Activated naive CD4-positive, alpha-beta T cell treated with anti-CD3 and anti-CD28 coated beads for 36 hours (primary cell): ENCODE measurements at regions not wholly inside any gene's neighbourhood (a gene's known extent, or its start where the extent isn't known, plus 50 kb on each side); places are given as distances from the start of the nearest gene placed in this dataset.

ENCODE experiments used
- CTCF ChIA-PET: fragments of 350-600 bp; sonication (Branson Sonifier 250); formaldehyde crosslinking; loops from one replicate; lab custom pipeline; 2021; ENCODE audit warnings: antibody characterized with exemption; lab: Charles Lee
- DNase-seq: peaks from one replicate; pipeline ENCODE4 v3.0.0-alpha.2; 2020
- H3K27ac Mint-ChIP-seq: one replicate; pipeline ENCODE4 v1.8.0; 2021; ENCODE audit warnings: mild to moderate bottlenecking, mixed read lengths
- H3K27me3 Mint-ChIP-seq: one replicate; pipeline ENCODE4 v1.8.0; 2021; ENCODE audit warnings: low read depth, mixed read lengths
- H3K36me3 Mint-ChIP-seq: one replicate; pipeline ENCODE4 v1.8.0; 2021; ENCODE audit warnings: low read depth, mixed read lengths
- H3K4me1 Mint-ChIP-seq: one replicate; pipeline ENCODE4 v1.8.0; 2021; ENCODE audit warnings: low read depth, mixed read lengths
- H3K4me3 Mint-ChIP-seq: one replicate; pipeline ENCODE4 v1.8.0; 2021; ENCODE audit warnings: mild to moderate bottlenecking, moderate library complexity, mixed read lengths
- H3K9me3 Mint-ChIP-seq: one replicate; pipeline ENCODE4 v1.8.0; 2021; ENCODE audit warnings: mixed read lengths
- intact Hi-C: fragments of 100-400 bp; cut with micrococcal nuclease; formaldehyde crosslinking; loops from one replicate; pipeline ENCODE4 v1.15.1; 2023

GRCh38 chr4:178105242-178105641 is 663.0 kb upstream of the AGA start:
- Mint-ChIP-seq H3K27ac (no peak overlapping the region), H3K36me3 (no peaks in the 10 kb centered on the region), H3K4me3 (no peak overlapping the region), H3K4me1 (no peaks in the 10 kb centered on the region), H3K9me3 (no peaks in the 10 kb centered on the region), H3K27me3 (no peaks in the 10 kb centered on the region)
- intact Hi-C loops: no loop called here
- CTCF ChIA-PET: no interaction called here
- no peak for DNase-seq

GRCh38 chr4:178136736-178137345 is 694.6 kb upstream of the AGA start:
- Mint-ChIP-seq H3K27me3 (no peaks in the 10 kb centered on the region), H3K9me3 (peaks cover under 1% of the 10 kb centered on the region), H3K27ac (no peak overlapping the region), H3K36me3 (no peaks in the 10 kb centered on the region), H3K4me1 (no peaks in the 10 kb centered on the region), H3K4me3 (no peak overlapping the region)
- CTCF ChIA-PET: no interaction called here
- DNase-seq: no peak
- intact Hi-C loops: no loop called here

- Mint-ChIP-seq H3K36me3 (no peaks in the 10 kb centered on the region), H3K4me1 (no peaks in the 10 kb centered on the region), H3K27ac (no peak overlapping the region), H3K27me3 (no peaks in the 10 kb centered on the region), H3K4me3 (no peak overlapping the region), H3K9me3 (peaks cover 3% of the 10 kb centered on the region)
- CTCF ChIA-PET: no interaction called here
- intact Hi-C loops: no loop called here
- DNase-seq: no peak
Observed at GRCh38 chr4:178137732-178138471, 695.7 kb upstream of the AGA start.

GRCh38 chr4:178138491-178138890 is 696.3 kb upstream of the AGA start:
- DNase-seq: no peak
- Mint-ChIP-seq H3K27ac (no peak overlapping the region), H3K4me3 (no peak overlapping the region), H3K4me1 (no peaks in the 10 kb centered on the region), H3K9me3 (peaks cover 4% of the 10 kb centered on the region), H3K36me3 (no peaks in the 10 kb centered on the region), H3K27me3 (no peaks in the 10 kb centered on the region)
- intact Hi-C loops: no loop called here
- CTCF ChIA-PET: no interaction called here

GRCh38 chr4:178140326-178140915 is 698.2 kb upstream of the AGA start:
- intact Hi-C loops: no loop called here
- Mint-ChIP-seq H3K9me3 (peaks cover 5% of the 10 kb centered on the region), H3K27ac (no peak overlapping the region), H3K4me3 (no peak overlapping the region), H3K27me3 (no peaks in the 10 kb centered on the region), H3K36me3 (no peaks in the 10 kb centered on the region), H3K4me1 (no peaks in the 10 kb centered on the region)
- no peak for DNase-seq
- CTCF ChIA-PET: no interaction called here

GRCh38 chr4:178142724-178143123 is 700.5 kb upstream of the AGA start:
- no peaks in the 10 kb centered on the region for H3K36me3 Mint-ChIP-seq
- H3K4me1 Mint-ChIP-seq: no peaks in the 10 kb centered on the region
- H3K27ac Mint-ChIP-seq: no peak overlapping the region
- H3K4me3 Mint-ChIP-seq: no peak overlapping the region
- H3K27me3 Mint-ChIP-seq: no peaks in the 10 kb centered on the region
- intact Hi-C loops: no loop called here
- H3K9me3 Mint-ChIP-seq: peaks cover 5% of the 10 kb centered on the region
- CTCF ChIA-PET: no interaction called here
- no peak for DNase-seq

- CTCF ChIA-PET: no interaction called here
- Mint-ChIP-seq H3K4me3 (no peak overlapping the region), H3K36me3 (no peaks in the 10 kb centered on the region), H3K27ac (no peak overlapping the region), H3K27me3 (no peaks in the 10 kb centered on the region), H3K9me3 (peaks cover 1% of the 10 kb centered on the region), H3K4me1 (no peaks in the 10 kb centered on the region)
- intact Hi-C loops: no loop called here
- no peak for DNase-seq
Observed at GRCh38 chr4:178148106-178148505, 705.9 kb upstream of the AGA start.

- intact Hi-C loops: no loop called here
- Mint-ChIP-seq H3K27ac (no peak overlapping the region), H3K9me3 (peaks cover 10% of the 10 kb centered on the region), H3K36me3 (no peaks in the 10 kb centered on the region), H3K27me3 (no peaks in the 10 kb centered on the region), H3K4me3 (no peak overlapping the region), H3K4me1 (no peaks in the 10 kb centered on the region)
- no peak for DNase-seq
- CTCF ChIA-PET: no interaction called here
Observed at GRCh38 chr4:178165251-178165950, 723.2 kb upstream of the AGA start.

GRCh38 chr4:178165951-178166308 is 723.7 kb upstream of the AGA start:
- intact Hi-C loops: no loop called here
- CTCF ChIA-PET: no interaction called here
- Mint-ChIP-seq H3K4me1 (no peaks in the 10 kb centered on the region), H3K4me3 (no peak overlapping the region), H3K36me3 (no peaks in the 10 kb centered on the region), H3K27ac (no peak overlapping the region), H3K9me3 (peaks cover 7% of the 10 kb centered on the region), H3K27me3 (no peaks in the 10 kb centered on the region)
- no peak for DNase-seq

- intact Hi-C loops: no loop called here
- Mint-ChIP-seq H3K27me3 (no peaks in the 10 kb centered on the region), H3K27ac (no peak overlapping the region), H3K36me3 (no peaks in the 10 kb centered on the region), H3K9me3 (no peaks in the 10 kb centered on the region), H3K4me3 (no peak overlapping the region), H3K4me1 (no peaks in the 10 kb centered on the region)
- CTCF ChIA-PET: no interaction called here
- no peak for DNase-seq
Observed at GRCh38 chr4:178173771-178174170, 731.5 kb upstream of the AGA start.

GRCh38 chr4:178174756-178175155 is 732.5 kb upstream of the AGA start:
- CTCF ChIA-PET: no interaction called here
- no peak for DNase-seq
- Mint-ChIP-seq H3K27me3 (no peaks in the 10 kb centered on the region), H3K27ac (no peak overlapping the region), H3K9me3 (no peaks in the 10 kb centered on the region), H3K4me1 (no peaks in the 10 kb centered on the region), H3K36me3 (no peaks in the 10 kb centered on the region), H3K4me3 (no peak overlapping the region)
- intact Hi-C loops: no loop called here

- H3K36me3 Mint-ChIP-seq: no peaks in the 10 kb centered on the region
- H3K27me3 Mint-ChIP-seq: no peaks in the 10 kb centered on the region
- no peak for DNase-seq
- H3K4me3 Mint-ChIP-seq: no peak overlapping the region
- intact Hi-C loops: no loop called here
- H3K27ac Mint-ChIP-seq: no peak overlapping the region
- H3K4me1 Mint-ChIP-seq: no peaks in the 10 kb centered on the region
- H3K9me3 Mint-ChIP-seq: peaks cover 4% of the 10 kb centered on the region
- CTCF ChIA-PET: no interaction called here
Observed at GRCh38 chr4:178185517-178185916, 743.3 kb upstream of the AGA start.

- Mint-ChIP-seq H3K9me3 (no peaks in the 10 kb centered on the region), H3K4me3 (no peak overlapping the region), H3K4me1 (no peaks in the 10 kb centered on the region), H3K27ac (no peak overlapping the region), H3K36me3 (no peaks in the 10 kb centered on the region), H3K27me3 (no peaks in the 10 kb centered on the region)
- CTCF ChIA-PET: no interaction called here
- no peak for DNase-seq
- intact Hi-C loops: no loop called here
Observed at GRCh38 chr4:178192611-178193010, 750.4 kb upstream of the AGA start.
